Peyer's patch (tissue), 4 donors: ENCODE measurements at regions not wholly inside any gene's neighbourhood (a gene's known extent, or its start where the extent isn't known, plus 50 kb on each side); places are given as distances from the start of the nearest gene placed in this dataset.

Source experiments
- CTCF ChIP-seq, 6 experiments: fragments of 450-650 bp in 4 of 6; fragments of 200-600 bp in 2 of 6; sonication (generic) in 1 of 6; IDR thresholded peaks; one replicate each; pipeline ENCODE4 v1.5.1; 2017 to 2019; ENCODE audit warnings: antibody characterized with exemption in 6 of 6, mild to moderate bottlenecking in 3 of 6, moderate library complexity in 1 of 6
- POLR2A ChIP-seq, 2 donors: fragments of 450-650 bp; IDR thresholded peaks; one replicate each; pipeline ENCODE4 v1.5.1; 2017; ENCODE audit warnings: antibody characterized with exemption in 2 of 2, mild to moderate bottlenecking in 2 of 2, moderate library complexity in 2 of 2

DNA sequence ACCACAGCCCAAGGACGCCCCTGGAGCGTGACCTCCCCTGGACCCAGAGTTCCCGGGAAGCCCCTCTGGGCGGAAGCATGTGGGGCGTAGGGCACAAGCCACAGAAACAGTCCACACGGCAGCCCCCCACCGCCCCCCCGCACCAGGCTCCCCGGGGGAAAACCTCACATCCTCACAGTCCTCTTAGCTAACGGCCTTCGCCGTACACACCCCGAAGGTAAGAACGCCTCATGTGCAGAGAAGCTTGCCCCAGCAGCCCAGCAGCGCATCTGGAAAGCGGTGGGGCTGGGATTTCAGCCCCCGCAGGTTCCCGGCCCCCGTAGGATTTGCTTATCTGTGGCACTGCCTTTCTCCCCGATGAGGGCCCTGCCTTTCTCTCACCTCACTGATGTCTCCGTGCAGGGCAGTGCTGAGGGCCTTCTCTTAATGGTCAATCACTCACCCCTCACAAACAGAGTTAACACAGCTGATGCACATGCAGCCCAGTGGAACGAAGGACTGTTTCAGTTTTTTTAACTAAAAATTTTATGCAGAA is 309.2 kb downstream of the BRD1 start:
- TF ChIP-seq CTCF (IDR thresholded peaks at IDR 0.05) (no peak), POLR2A (IDR thresholded peaks at IDR 0.05) (no peak)
